ENCODE measurements at regions not wholly inside any gene's neighbourhood (a gene's known extent, or its start where the extent isn't known, plus 50 kb on each side); places are given as distances from the start of the nearest gene placed in this dataset.

- TF ChIP-seq AFF4 (CRISPR knock-in tag; IDR thresholded peaks at IDR 0.05) (no peak), ZSCAN5A (CRISPR knock-in tag; IDR thresholded peaks at IDR 0.05; ENCODE audit: borderline replicate concordance) (no peak), REPIN1 (CRISPR knock-in tag; IDR thresholded peaks at IDR 0.05; ENCODE audit: borderline replicate concordance, low read depth) (no peak), E2F2 (CRISPR knock-in tag; IDR thresholded peaks at IDR 0.05; ENCODE audit: borderline replicate concordance) (no peak), FOXM1 (CRISPR knock-in tag; IDR thresholded peaks at IDR 0.05) (no peak), AKNA (CRISPR knock-in tag; IDR thresholded peaks at IDR 0.05; ENCODE audit: borderline replicate concordance) (no peak), TRIM22 (IDR thresholded peaks at IDR 0.05) (no peak), ZNF879 (CRISPR knock-in tag; IDR thresholded peaks at IDR 0.05) (no peak), ZNF780A (CRISPR knock-in tag; IDR thresholded peaks at IDR 0.05) (no peak)
Observed at GRCh38 chr3:177345049-177345972, 148.0 kb upstream of the TBL1XR1 start (continued).
